Cerebellar nuclear complex (tissue), 1 donor: ENCODE measurements at regions not wholly inside any gene's neighbourhood (a gene's known extent, or its start where the extent isn't known, plus 50 kb on each side); places are given as distances from the start of the nearest gene placed in this dataset.
"Not testable (repeated sequence)": the region's sequence is repeated elsewhere in the genome, so short reads cannot be mapped to it uniquely, and the experiment has no call there.

Source experiments
- DNase-seq, 2 experiments: peaks; one replicate each; lab custom pipeline; 2025; lab: John Stamatoyannopoulos, UW

GRCh38 chr11:116666673-116667249, 106.0 kb downstream of the BUD13 start:
- not testable (repeated sequence) for DNase-seq

GRCh38 chr11:116665523-116665922, 107.3 kb downstream of the BUD13 start:
- DNase-seq = no peak

- DNase-seq = no peak
Measured at GRCh38 chr11:116661056-116661455, 111.7 kb downstream of the BUD13 start.

- DNase-seq = no peak
Measured at GRCh38 chr11:116660011-116660410, 112.8 kb downstream of the BUD13 start.

- no peak for DNase-seq
Measured at GRCh38 chr11:116658876-116659535, 113.8 kb downstream of the BUD13 start.

GRCh38 chr11:116657842-116658825, 114.7 kb downstream of the BUD13 start:
- DNase-seq = no peak

GRCh38 chr11:116656011-116656410, 116.8 kb downstream of the BUD13 start:
- no peak for DNase-seq

- no peak for DNase-seq
Measured at GRCh38 chr11:116654526-116654925, 118.3 kb downstream of the BUD13 start.

GRCh38 chr11:116653206-116653605, 119.6 kb downstream of the BUD13 start:
- DNase-seq = no peak

GRCh38 chr11:116651737-116652237, 121.0 kb downstream of the BUD13 start:
- no peak for DNase-seq

- no peak for DNase-seq
Measured at GRCh38 chr11:116651098-116651736, 121.6 kb downstream of the BUD13 start.

GRCh38 chr11:116650052-116650451, 122.7 kb downstream of the BUD13 start:
- DNase-seq = no peak

GRCh38 chr11:116649268-116649667, 123.5 kb downstream of the BUD13 start:
- DNase-seq = no peak

GRCh38 chr11:116648247-116649174, 124.3 kb downstream of the BUD13 start:
- DNase-seq = no peak

- no peak for DNase-seq
Measured at GRCh38 chr11:116647305-116648080, 125.3 kb downstream of the BUD13 start.

- DNase-seq = no peak
Measured at GRCh38 chr11:116646191-116646590, 126.6 kb downstream of the BUD13 start.

- no peak for DNase-seq
Measured at GRCh38 chr11:116644941-116645305, 127.9 kb downstream of the BUD13 start.

- no peak for DNase-seq
Measured at GRCh38 chr11:116644201-116644940, 128.4 kb downstream of the BUD13 start.

- DNase-seq = no peak
Measured at GRCh38 chr11:116643521-116643920, 129.3 kb downstream of the BUD13 start.
